ENCODE measurements at regions not wholly inside any gene's neighbourhood (a gene's known extent, or its start where the extent isn't known, plus 50 kb on each side); places are given as distances from the start of the nearest gene placed in this dataset.

- peak; percentile 7 for DNase-seq (ENCODE audit: low spot score)
These were observed 299.7 kb downstream of the CWC27 start for GRCh38 chr5:65068410-65068809.

- no peak for DNase-seq (ENCODE audit: low spot score)
These were observed 301.3 kb downstream of the CWC27 start for GRCh38 chr5:65070026-65070425.

GRCh38 chr5:65072850-65073249, 304.1 kb downstream of the CWC27 start:
- DNase-seq (ENCODE audit: low spot score) = peak; percentile 16

GRCh38 chr5:65073250-65073661, 304.5 kb downstream of the CWC27 start:
- DNase-seq (ENCODE audit: low spot score) = no peak

GRCh38 chr5:65075623-65076250, 307.0 kb downstream of the CWC27 start:
- DNase-seq (ENCODE audit: low spot score) = no peak

GRCh38 chr5:65076251-65076869, 307.6 kb downstream of the CWC27 start:
- DNase-seq (ENCODE audit: low spot score) = peak; percentile 88

- no peak for DNase-seq (ENCODE audit: low spot score)
These were observed 308.9 kb downstream of the CWC27 start for GRCh38 chr5:65077653-65078052.

- DNase-seq (ENCODE audit: low spot score) = no peak
These were observed 309.6 kb downstream of the CWC27 start for GRCh38 chr5:65078331-65078730.

GRCh38 chr5:65081071-65081470, 312.3 kb downstream of the CWC27 start:
- DNase-seq (ENCODE audit: low spot score) = no peak

- DNase-seq (ENCODE audit: low spot score) = no peak
These were observed 316.2 kb downstream of the CWC27 start for GRCh38 chr5:65084795-65085515.

GRCh38 chr5:65085516-65085850, 316.8 kb downstream of the CWC27 start:
- no peak for DNase-seq (ENCODE audit: low spot score)

GRCh38 chr5:65086234-65086890, 317.6 kb downstream of the CWC27 start:
- DNase-seq (ENCODE audit: low spot score) = no peak

GRCh38 chr5:65087154-65087553, 318.4 kb downstream of the CWC27 start:
- DNase-seq (ENCODE audit: low spot score) = no peak

- no peak for DNase-seq (ENCODE audit: low spot score)
These were observed 325.5 kb downstream of the CWC27 start for GRCh38 chr5:65094279-65094678.

- no peak for DNase-seq (ENCODE audit: low spot score)
These were observed 329.7 kb downstream of the CWC27 start for GRCh38 chr5:65098393-65098792.

Measured in NAMALWA (cell line).